ENCODE measurements at regions not wholly inside any gene's neighbourhood (a gene's known extent, or its start where the extent isn't known, plus 50 kb on each side); places are given as distances from the start of the nearest gene placed in this dataset.

DNA sequence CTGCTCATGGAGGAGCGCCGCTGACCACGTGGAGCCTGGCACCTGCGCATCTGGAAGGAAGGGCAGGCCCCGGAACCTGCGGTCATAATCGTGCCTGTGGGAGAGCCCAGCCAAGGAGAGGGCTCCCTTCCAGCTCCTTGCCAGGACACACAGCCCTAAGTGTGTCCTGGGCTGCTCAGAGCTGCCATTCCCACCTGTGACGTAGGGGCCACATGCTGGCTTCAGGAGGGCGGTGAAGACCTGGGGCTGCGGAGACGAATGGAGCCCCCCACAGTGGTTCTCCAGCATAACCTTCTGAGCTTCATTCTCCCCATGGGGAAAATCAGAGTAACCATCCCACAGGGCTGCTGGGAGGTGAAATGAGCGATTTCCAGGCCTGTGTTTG is 127.6 kb upstream of the CHST15 start:
- H3K27me3 ChIP-seq = no peaks in the 10 kb centered on the region
- no peak overlapping the region for H3K4me3 ChIP-seq
- peak in 1 of 2 donors; percentile 61 for DNase-seq (ENCODE audit: low spot score in 2 of 2)
- peaks cover 16 to 45% of the 10 kb centered on the region in 2 donors for H3K4me1 ChIP-seq
- H3K27ac ChIP-seq = peak overlapping the region; percentile 70 to 71
- no peaks in the 10 kb centered on the region for H3K36me3 ChIP-seq
- no peaks in the 10 kb centered on the region for H3K9me3 ChIP-seq
- intact Hi-C loops (cut with DNase I) = no loop called here
- TF ChIP-seq, protein P1, sequence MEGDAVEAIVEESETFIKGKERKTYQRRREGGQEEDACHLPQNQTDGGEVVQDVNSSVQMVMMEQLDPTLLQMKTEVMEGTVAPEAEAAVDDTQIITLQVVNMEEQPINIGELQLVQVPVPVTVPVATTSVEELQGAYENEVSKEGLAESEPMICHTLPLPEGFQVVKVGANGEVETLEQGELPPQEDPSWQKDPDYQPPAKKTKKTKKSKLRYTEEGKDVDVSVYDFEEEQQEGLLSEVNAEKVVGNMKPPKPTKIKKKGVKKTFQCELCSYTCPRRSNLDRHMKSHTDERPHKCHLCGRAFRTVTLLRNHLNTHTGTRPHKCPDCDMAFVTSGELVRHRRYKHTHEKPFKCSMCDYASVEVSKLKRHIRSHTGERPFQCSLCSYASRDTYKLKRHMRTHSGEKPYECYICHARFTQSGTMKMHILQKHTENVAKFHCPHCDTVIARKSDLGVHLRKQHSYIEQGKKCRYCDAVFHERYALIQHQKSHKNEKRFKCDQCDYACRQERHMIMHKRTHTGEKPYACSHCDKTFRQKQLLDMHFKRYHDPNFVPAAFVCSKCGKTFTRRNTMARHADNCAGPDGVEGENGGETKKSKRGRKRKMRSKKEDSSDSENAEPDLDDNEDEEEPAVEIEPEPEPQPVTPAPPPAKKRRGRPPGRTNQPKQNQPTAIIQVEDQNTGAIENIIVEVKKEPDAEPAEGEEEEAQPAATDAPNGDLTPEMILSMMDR (IDR thresholded peaks at IDR 0.05) = no peak

DNA sequence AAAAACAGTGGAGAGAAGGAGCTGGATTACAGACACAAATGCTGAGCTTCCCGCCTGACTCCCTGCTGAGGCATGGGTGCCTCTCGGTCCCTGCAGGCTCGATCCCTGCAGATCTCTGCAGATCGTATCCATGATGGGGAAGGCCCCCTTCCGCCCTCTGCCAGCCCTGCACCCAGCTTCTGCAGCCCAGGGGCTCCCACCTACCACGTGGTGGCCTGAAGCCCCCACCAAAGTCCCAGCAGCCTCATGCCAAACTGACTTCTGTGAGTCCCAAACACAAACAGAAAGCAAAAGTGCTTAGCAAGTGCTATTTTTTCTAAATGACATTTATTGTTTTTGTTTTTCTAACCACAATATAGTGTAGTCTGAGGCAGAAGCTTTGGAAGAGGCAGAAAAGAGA is 127.1 kb upstream of the CHST15 start:
- intact Hi-C loops (cut with DNase I) = no loop called here
- DNase-seq (ENCODE audit: low spot score in 2 of 2) = peak in 1 of 2 donors; percentile 55
- Histone ChIP-seq H3K36me3 (no peaks in the 10 kb centered on the region), H3K9me3 (no peaks in the 10 kb centered on the region), H3K4me3 (no peak overlapping the region), H3K4me1 (peaks cover 12 to 41% of the 10 kb centered on the region in 2 donors), H3K27me3 (no peaks in the 10 kb centered on the region), H3K27ac (peak overlapping the region; percentile 70 to 71)
- TF ChIP-seq, protein P1 (IDR thresholded peaks at IDR 0.05) = no peak

DNA sequence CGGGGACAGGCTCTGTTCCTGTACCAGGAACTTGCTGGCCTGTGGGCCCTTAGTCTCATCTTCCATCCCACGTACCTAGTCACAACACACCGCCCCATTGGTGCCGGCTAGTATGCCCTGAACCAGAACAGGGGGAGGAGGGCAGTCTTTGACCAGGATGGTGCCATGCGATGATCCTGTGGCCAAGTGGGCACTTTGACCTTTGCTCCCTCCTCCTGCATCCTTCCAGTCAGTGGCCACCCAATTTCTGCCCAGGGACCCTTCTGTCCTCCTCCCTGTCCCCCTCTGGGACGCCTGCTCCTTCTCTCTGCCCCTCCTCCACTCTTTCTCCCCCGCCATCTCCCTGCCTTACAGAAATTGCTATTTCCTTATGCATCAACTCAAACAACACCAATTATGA is 126.3 kb upstream of the CHST15 start:
- H3K27me3 ChIP-seq = no peaks in the 10 kb centered on the region
- no peak overlapping the region for H3K27ac ChIP-seq
- no peak overlapping the region for H3K4me3 ChIP-seq
- H3K9me3 ChIP-seq = no peaks in the 10 kb centered on the region
- peaks cover 6 to 33% of the 10 kb centered on the region in 2 donors for H3K4me1 ChIP-seq
- TF ChIP-seq, protein P1 (IDR thresholded peaks at IDR 0.05) = no peak
- H3K36me3 ChIP-seq = no peaks in the 10 kb centered on the region
- intact Hi-C loops (cut with DNase I) = no loop called here
- peak in 1 of 2 donors; percentile 52 for DNase-seq (ENCODE audit: low spot score in 2 of 2)

DNA sequence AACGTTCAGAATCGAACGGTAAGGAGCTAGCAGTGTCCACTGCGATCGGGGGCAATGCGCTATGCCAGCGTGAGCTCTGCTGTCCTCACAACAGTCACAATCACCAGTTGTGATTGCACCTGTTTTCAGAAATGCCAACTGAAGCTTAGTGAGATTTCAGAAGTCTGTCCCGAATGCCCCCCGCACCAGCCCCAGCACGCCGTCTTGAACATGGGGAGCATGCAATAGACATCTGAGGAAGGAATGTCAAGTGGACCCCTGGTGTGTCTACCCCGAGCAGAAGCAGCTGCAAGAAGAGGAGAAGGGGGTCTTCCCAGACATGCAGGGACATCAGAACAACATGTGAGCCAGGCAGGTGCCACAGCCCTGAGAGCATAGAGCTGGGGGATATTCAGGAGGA is 125.7 kb upstream of the CHST15 start:
- Histone ChIP-seq H3K4me1 (peaks cover 6 to 28% of the 10 kb centered on the region in 2 donors), H3K36me3 (no peaks in the 10 kb centered on the region), H3K27me3 (no peaks in the 10 kb centered on the region), H3K9me3 (no peaks in the 10 kb centered on the region), H3K27ac (no peak overlapping the region), H3K4me3 (no peak overlapping the region)
- intact Hi-C loops (cut with DNase I) = no loop called here
- TF ChIP-seq, protein P1 (IDR thresholded peaks at IDR 0.05) = no peak
- peak in 1 of 2 donors; percentile 30 for DNase-seq (ENCODE audit: low spot score in 2 of 2)

DNA sequence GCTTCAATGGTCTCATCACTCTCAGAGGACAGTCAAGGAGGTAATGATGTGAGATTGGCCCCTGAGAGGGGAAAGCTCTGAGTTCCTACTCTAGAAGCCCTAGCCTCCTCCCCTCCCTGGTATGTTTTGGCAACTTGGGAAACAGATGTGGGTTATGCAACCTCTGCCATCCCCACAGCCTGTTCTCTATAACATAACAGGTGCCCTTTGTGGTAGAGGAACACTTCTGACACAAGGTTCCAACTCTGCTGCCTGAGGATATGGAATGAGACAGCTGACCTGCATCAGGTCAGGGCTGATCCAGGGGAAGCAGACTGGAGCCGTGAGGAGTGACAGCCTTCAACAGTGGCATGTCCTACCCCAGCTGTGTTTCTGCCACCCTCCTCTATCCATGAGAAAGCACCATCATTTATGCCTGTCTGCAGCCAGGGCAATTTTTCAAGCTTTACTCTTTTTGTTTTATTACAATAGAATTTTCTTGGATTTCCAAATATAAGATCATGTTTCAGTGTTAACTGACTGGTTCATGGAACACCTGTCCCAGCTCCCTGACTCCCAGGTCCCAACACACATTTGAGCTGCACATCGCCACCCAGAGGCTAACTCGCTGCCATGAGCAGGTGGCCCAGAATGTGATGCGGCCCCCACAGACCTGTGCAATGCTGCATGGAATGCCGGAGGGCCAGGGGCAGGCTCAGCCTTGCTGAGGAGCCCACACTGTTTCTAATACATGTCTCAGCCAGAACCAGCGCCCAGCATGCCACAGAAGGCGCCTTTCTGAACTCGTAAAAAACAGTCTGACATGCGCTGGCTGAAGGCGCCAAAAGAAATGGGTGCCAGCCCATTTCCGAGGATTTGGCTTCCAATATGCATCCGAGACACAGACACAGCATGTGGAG is 124.8 kb upstream of the CHST15 start:
- no peaks in the 10 kb centered on the region for H3K9me3 ChIP-seq
- H3K4me3 ChIP-seq = no peak overlapping the region
- intact Hi-C loops (cut with DNase I) = no loop called here
- DNase-seq (ENCODE audit: low spot score in 2 of 2) = peak in 1 of 2 donors; percentile 28
- H3K4me1 ChIP-seq = peaks cover 6 to 23% of the 10 kb centered on the region in 2 donors
- no peaks in the 10 kb centered on the region for H3K27me3 ChIP-seq
- TF ChIP-seq, protein P1 (IDR thresholded peaks at IDR 0.05) = no peak
- no peaks in the 10 kb centered on the region for H3K36me3 ChIP-seq
- no peak overlapping the region for H3K27ac ChIP-seq

Measured in ascending aorta (tissue), 2 donors.